CD4-positive, alpha-beta memory T cell (primary cell): ENCODE measurements at regions not wholly inside any gene's neighbourhood (a gene's known extent, or its start where the extent isn't known, plus 50 kb on each side); places are given as distances from the start of the nearest gene placed in this dataset.

Experiments
- CTCF ChIA-PET: fragments of 350-600 bp; sonication (Branson Sonifier 250); formaldehyde crosslinking; loops from one replicate; lab custom pipeline; 2021; ENCODE audit warnings: inconsistent platforms; ENCODE audit not compliant: partially characterized antibody; lab: Charles Lee
- POLR2A ChIA-PET: fragments of 350-600 bp; sonication (Branson Sonifier 250); formaldehyde crosslinking; loops from one replicate; lab custom pipeline; 2021; ENCODE audit not compliant: partially characterized antibody; lab: Charles Lee
- DNase-seq, 5 donors: peaks; one replicate each; pipeline versions ENCODE4 v3.0.0 to v3.0.0-alpha.2; 2020 to 2022; ENCODE audit warnings: mixed read lengths in 1 of 5
- H3K27ac ChIP-seq: one replicate; pipeline ENCODE4 v1.7.0; 2013; ENCODE audit warnings: low read depth, low read length
- H3K27me3 ChIP-seq: 2 replicates; pipeline ENCODE4 v1.7.0; 2013; ENCODE audit warnings: mild to moderate bottlenecking, low read length, moderate library complexity; ENCODE audit not compliant: insufficient read depth
- H3K36me3 ChIP-seq: 2 replicates; pipeline ENCODE4 v1.7.0; 2013; ENCODE audit warnings: mild to moderate bottlenecking, low read length, moderate library complexity; ENCODE audit not compliant: insufficient read depth
- H3K4me1 ChIP-seq: 2 replicates; pipeline ENCODE4 v1.7.0; 2013; ENCODE audit warnings: mild to moderate bottlenecking, low read length, moderate library complexity; ENCODE audit not compliant: insufficient read depth
- H3K4me3 ChIP-seq, 2 donors: one replicate each; pipeline ENCODE4 v1.7.0; 2013; ENCODE audit warnings: low read length in 2 of 2, mild to moderate bottlenecking in 1 of 2
- H3K9me3 ChIP-seq, 2 donors: one replicate each; pipeline ENCODE4 v1.7.0; 2013; ENCODE audit warnings: low read length in 2 of 2, control low read depth in 1 of 2; ENCODE audit not compliant: control insufficient read depth in 1 of 2
- H3K27ac Mint-ChIP-seq, 7 donors: one replicate each; pipeline ENCODE4 v1.8.0; 2020 to 2021; ENCODE audit warnings: mixed read lengths in 7 of 7, mild to moderate bottlenecking in 6 of 7, inconsistent platforms in 3 of 7, moderate library complexity in 3 of 7
- H3K27me3 Mint-ChIP-seq, 2 donors: one replicate each; pipeline ENCODE4 v1.8.0; 2020 to 2021; ENCODE audit warnings: mixed read lengths in 2 of 2
- H3K36me3 Mint-ChIP-seq, 2 donors: one replicate each; pipeline ENCODE4 v1.8.0; 2020 to 2021; ENCODE audit warnings: mixed read lengths in 2 of 2, inconsistent platforms in 1 of 2, mild to moderate bottlenecking in 1 of 2
- H3K4me1 Mint-ChIP-seq, 4 donors: one replicate each; pipeline ENCODE4 v1.8.0; 2020 to 2021; ENCODE audit warnings: mixed read lengths in 4 of 4, mild to moderate bottlenecking in 1 of 4
- H3K4me3 Mint-ChIP-seq, 8 donors: one replicate each; pipeline ENCODE4 v1.8.0; 2020 to 2021; ENCODE audit warnings: mixed read lengths in 8 of 8, mild to moderate bottlenecking in 7 of 8, moderate library complexity in 6 of 8, inconsistent platforms in 3 of 8
- H3K9me3 Mint-ChIP-seq, 8 donors: one replicate each; pipeline ENCODE4 v1.8.0; 2020 to 2021; ENCODE audit warnings: mixed read lengths in 8 of 8, mild to moderate bottlenecking in 5 of 8, inconsistent platforms in 3 of 8, moderate library complexity in 1 of 8
- intact Hi-C: fragments of 100-400 bp; cut with micrococcal nuclease; formaldehyde crosslinking; loops from one replicate; pipeline ENCODE4 v1.15.1; 2023

- POLR2A ChIA-PET: no interaction called here
- no peaks in the 10 kb centered on the region for H3K27me3 ChIP-seq
- H3K27ac ChIP-seq: no peak overlapping the region
- CTCF ChIA-PET: interaction anchor here (1.0 kb wide), 1 partner anchor 15 kb away, joined by 3 read pairs; no protein-coding TSS in a partner anchor
- H3K4me3 ChIP-seq: no peak overlapping the region
- intact Hi-C loops: no loop called here
- Mint-ChIP-seq H3K27ac (no peak overlapping the region), H3K4me3 (no peak overlapping the region), H3K36me3 (no peaks in the 10 kb centered on the region), H3K4me1 (no peaks in the 10 kb centered on the region), H3K9me3 (no peaks in the 10 kb centered on the region), H3K27me3 (peaks cover 3 to 10% of the 10 kb centered on the region in 2 donors)
- no peak for DNase-seq
- H3K4me1 ChIP-seq: no peaks in the 10 kb centered on the region
- H3K36me3 ChIP-seq: no peaks in the 10 kb centered on the region
- H3K9me3 ChIP-seq: no peaks in the 10 kb centered on the region
Measured at GRCh38 chr9:71524996-71525580, 243.2 kb downstream of the CEMIP2 start.

- intact Hi-C loops: no loop called here
- DNase-seq: no peak
- POLR2A ChIA-PET: no interaction called here
- H3K36me3 Mint-ChIP-seq: no peaks in the 10 kb centered on the region
- Histone ChIP-seq H3K4me1 (no peaks in the 10 kb centered on the region), H3K27ac (no peak overlapping the region), H3K36me3 (no peaks in the 10 kb centered on the region), H3K27me3 (no peaks in the 10 kb centered on the region), H3K4me3 (no peak overlapping the region), H3K9me3 (no peaks in the 10 kb centered on the region)
- H3K4me3 Mint-ChIP-seq: no peak overlapping the region
- H3K9me3 Mint-ChIP-seq: no peaks in the 10 kb centered on the region
- H3K27ac Mint-ChIP-seq: no peak overlapping the region
- H3K27me3 Mint-ChIP-seq: peaks cover 3 to 10% of the 10 kb centered on the region in 2 donors
- CTCF ChIA-PET: no interaction called here
- H3K4me1 Mint-ChIP-seq: no peaks in the 10 kb centered on the region
Measured at GRCh38 chr9:71524516-71524915, 243.8 kb downstream of the CEMIP2 start.

- CTCF ChIA-PET: interaction anchor here (1.3 kb wide), 1 partner anchor 12 kb away, joined by 3 read pairs; no protein-coding TSS in a partner anchor
- Histone ChIP-seq H3K27me3 (no peaks in the 10 kb centered on the region), H3K4me1 (no peaks in the 10 kb centered on the region), H3K9me3 (no peaks in the 10 kb centered on the region), H3K27ac (no peak overlapping the region), H3K4me3 (no peak overlapping the region), H3K36me3 (no peaks in the 10 kb centered on the region)
- POLR2A ChIA-PET: no interaction called here
- no peak for DNase-seq
- Mint-ChIP-seq H3K27me3 (peaks cover 0 to 7% of the 10 kb centered on the region in 2 donors), H3K27ac (no peak overlapping the region), H3K36me3 (no peaks in the 10 kb centered on the region), H3K9me3 (peaks cover 0 to 3% (median 0%) of the 10 kb centered on the region in 8 donors), H3K4me3 (no peak overlapping the region), H3K4me1 (no peaks in the 10 kb centered on the region)
- intact Hi-C loops: no loop called here
Measured at GRCh38 chr9:71521132-71521531, 247.2 kb downstream of the CEMIP2 start.

- Histone ChIP-seq H3K27ac (no peak overlapping the region), H3K36me3 (no peaks in the 10 kb centered on the region), H3K9me3 (no peaks in the 10 kb centered on the region), H3K4me1 (no peaks in the 10 kb centered on the region), H3K27me3 (no peaks in the 10 kb centered on the region), H3K4me3 (no peak overlapping the region)
- POLR2A ChIA-PET: no interaction called here
- intact Hi-C loops: no loop called here
- no peak for DNase-seq
- no peaks in the 10 kb centered on the region for H3K4me1 Mint-ChIP-seq
- no peak overlapping the region for H3K4me3 Mint-ChIP-seq
- peaks cover 0 to 3% (median 0%) of the 10 kb centered on the region in 8 donors for H3K9me3 Mint-ChIP-seq
- CTCF ChIA-PET: interaction anchor here (0.6 kb wide), 1 partner anchor 515 kb away, joined by 4 read pairs; no protein-coding TSS in a partner anchor
- H3K27me3 Mint-ChIP-seq: peaks cover 0 to 11% of the 10 kb centered on the region in 2 donors
- no peaks in the 10 kb centered on the region for H3K36me3 Mint-ChIP-seq
- no peak overlapping the region for H3K27ac Mint-ChIP-seq
Measured at GRCh38 chr9:71519098-71519696, 249.1 kb downstream of the CEMIP2 start.

GRCh38 chr9:71518045-71518827, 250.1 kb downstream of the CEMIP2 start:
- POLR2A ChIA-PET: no interaction called here
- peaks cover 0 to 9% of the 10 kb centered on the region in 2 donors for H3K27me3 Mint-ChIP-seq

GRCh38 chr9:71515626-71516025, 252.7 kb downstream of the CEMIP2 start:
- no peaks in the 10 kb centered on the region for H3K36me3 ChIP-seq
- intact Hi-C loops: no loop called here
- no peaks in the 10 kb centered on the region for H3K27me3 ChIP-seq
- CTCF ChIA-PET: no interaction called here
- Mint-ChIP-seq H3K4me3 (no peak overlapping the region), H3K27ac (no peak overlapping the region), H3K36me3 (no peaks in the 10 kb centered on the region), H3K4me1 (no peaks in the 10 kb centered on the region), H3K27me3 (peaks cover 0 to 7% of the 10 kb centered on the region in 2 donors), H3K9me3 (peaks cover 0 to 3% (median 0%) of the 10 kb centered on the region in 8 donors)
- no peaks in the 10 kb centered on the region for H3K9me3 ChIP-seq
- POLR2A ChIA-PET: no interaction called here
- no peak overlapping the region for H3K4me3 ChIP-seq
- DNase-seq: no peak
- H3K4me1 ChIP-seq: no peaks in the 10 kb centered on the region
- H3K27ac ChIP-seq: no peak overlapping the region

More at GRCh38 chr9:71518045-71518827, 250.1 kb downstream of the CEMIP2 start:
- Mint-ChIP-seq H3K27ac (no peak overlapping the region), H3K4me3 (no peak overlapping the region), H3K4me1 (no peaks in the 10 kb centered on the region), H3K36me3 (no peaks in the 10 kb centered on the region), H3K9me3 (peaks cover 0 to 3% (median 0%) of the 10 kb centered on the region in 8 donors)
- intact Hi-C loops: no loop called here
- Histone ChIP-seq H3K36me3 (no peaks in the 10 kb centered on the region), H3K27ac (no peak overlapping the region), H3K9me3 (no peaks in the 10 kb centered on the region), H3K27me3 (no peaks in the 10 kb centered on the region), H3K4me3 (no peak overlapping the region), H3K4me1 (no peaks in the 10 kb centered on the region)
- DNase-seq: no peak
- CTCF ChIA-PET: interaction anchor here (0.6 kb wide), 1 partner anchor 516 kb away, joined by 4 read pairs; no protein-coding TSS in a partner anchor

- no peaks in the 10 kb centered on the region for H3K4me1 Mint-ChIP-seq
- H3K4me3 Mint-ChIP-seq: no peak overlapping the region
- H3K9me3 ChIP-seq: no peaks in the 10 kb centered on the region
- intact Hi-C loops: no loop called here
- ChIA-PET POLR2A (no interaction called here), CTCF (interaction anchor here (1.0 kb wide), 1 partner anchor 9 kb away, joined by 3 read pairs; no protein-coding TSS in a partner anchor)
- H3K36me3 Mint-ChIP-seq: no peaks in the 10 kb centered on the region
- H3K4me1 ChIP-seq: no peaks in the 10 kb centered on the region
- H3K27me3 Mint-ChIP-seq: peaks cover 0 to 7% of the 10 kb centered on the region in 2 donors
- H3K27ac Mint-ChIP-seq: no peak overlapping the region
- no peaks in the 10 kb centered on the region for H3K36me3 ChIP-seq
- no peak overlapping the region for H3K27ac ChIP-seq
- no peak for DNase-seq
- H3K9me3 Mint-ChIP-seq: peaks cover 0 to 3% (median 0%) of the 10 kb centered on the region in 8 donors
- H3K27me3 ChIP-seq: no peaks in the 10 kb centered on the region
- H3K4me3 ChIP-seq: no peak overlapping the region
Measured at GRCh38 chr9:71515107-71515506, 253.2 kb downstream of the CEMIP2 start.
